ENCODE measurements at regions not wholly inside any gene's neighbourhood (a gene's known extent, or its start where the extent isn't known, plus 50 kb on each side); places are given as distances from the start of the nearest gene placed in this dataset.

DNA sequence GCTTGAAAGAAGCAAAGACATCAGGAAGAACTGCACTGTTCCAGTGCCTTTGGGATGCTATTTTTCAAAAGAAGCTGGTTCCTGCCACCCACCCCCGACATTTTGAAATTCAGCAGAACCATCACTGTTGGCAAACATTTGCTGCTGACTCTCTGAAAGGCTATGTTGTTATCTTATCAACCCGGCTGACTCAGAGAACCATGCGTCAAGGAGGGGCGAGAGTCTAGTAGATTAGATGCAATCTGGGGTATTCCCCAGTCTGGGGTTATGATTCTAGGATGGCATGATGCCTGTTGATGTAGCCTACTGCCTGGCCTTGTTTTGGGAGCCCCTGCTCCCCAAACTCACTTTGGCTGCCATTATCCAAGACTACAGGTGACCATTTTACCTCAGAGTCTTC, 267.8 kb upstream of the RUNX1 start:
- DNase-seq (ENCODE audit: low read depth, low spot score) = no peak
- no peak overlapping the region for H3K4me3 ChIP-seq (ENCODE audit: low read length)

DNA sequence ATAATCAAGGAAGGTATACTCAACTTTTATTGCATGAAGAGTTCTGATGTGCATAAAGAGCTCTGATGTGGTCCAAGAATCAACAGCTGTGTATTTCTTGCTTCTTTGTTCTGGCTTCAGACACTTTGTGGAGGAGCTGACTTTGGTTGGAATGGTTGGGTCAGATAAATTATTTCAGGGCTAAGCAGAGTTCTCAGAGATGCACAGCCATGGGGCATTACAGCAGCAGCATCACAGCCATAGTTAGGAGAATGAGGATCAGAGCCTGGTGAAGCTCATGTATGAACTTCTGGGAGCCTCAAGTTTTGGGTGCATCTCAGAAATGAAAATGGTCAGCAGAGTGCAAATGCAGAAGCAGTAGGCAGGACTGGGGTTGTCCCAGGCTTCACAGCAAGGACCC, 267.4 kb upstream of the RUNX1 start:
- DNase-seq (ENCODE audit: low read depth, low spot score) = no peak
- H3K4me3 ChIP-seq (ENCODE audit: low read length) = no peak overlapping the region

DNA sequence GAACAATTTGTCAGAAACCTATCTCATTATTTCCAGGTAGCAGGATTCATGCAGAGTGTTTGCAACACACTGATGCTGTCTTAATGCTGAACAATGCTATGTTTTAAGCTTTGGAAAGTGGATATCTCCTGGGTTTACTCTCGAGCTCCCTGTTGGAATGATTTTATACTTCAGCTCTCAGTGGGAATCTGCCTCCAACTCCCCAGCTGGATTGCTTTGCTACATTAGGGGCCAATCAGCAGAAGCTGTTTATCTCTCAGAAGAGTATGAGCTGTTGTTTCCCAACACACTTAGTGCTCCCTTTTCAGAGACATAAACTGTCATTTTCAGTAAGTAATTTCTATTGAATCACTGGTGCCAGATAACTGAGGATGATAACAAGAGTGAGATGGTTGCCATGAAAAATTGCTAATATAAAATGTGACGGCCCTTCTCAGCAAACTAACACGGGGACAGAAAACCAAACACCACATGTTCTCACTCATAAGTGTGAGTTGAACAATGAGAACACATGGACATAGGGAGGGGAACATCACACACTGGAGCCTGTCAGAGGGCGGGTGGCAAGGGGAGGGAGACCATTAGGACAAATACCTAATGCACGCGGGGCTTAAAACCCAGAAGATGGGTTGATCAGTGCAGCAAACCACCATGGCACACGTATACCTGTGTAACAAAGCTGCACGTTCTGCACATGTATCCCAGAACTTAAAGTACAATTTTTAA, 265.9 kb upstream of the RUNX1 start:
- H3K4me3 ChIP-seq (ENCODE audit: low read length) = no peak overlapping the region
- no peak for DNase-seq (ENCODE audit: low read depth, low spot score)

DNA sequence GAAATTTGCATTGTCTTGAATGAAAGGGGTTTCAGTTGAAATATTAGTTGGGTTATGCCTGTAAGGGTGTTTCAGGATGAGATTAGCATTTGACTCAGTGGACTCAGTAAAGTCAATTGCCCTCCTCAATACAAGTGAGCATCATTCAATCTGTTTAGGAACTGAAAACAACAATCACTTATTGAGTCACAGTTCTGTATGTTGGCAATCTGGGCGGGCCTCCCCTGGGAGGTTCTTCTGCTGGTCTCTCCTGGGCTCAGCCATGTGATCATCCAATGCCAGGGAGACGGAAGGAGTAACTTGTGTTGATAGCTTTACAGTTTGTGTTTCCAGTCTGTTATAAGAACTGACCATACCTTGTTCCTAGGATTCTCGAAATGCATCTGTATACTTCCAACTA, 262.9 kb upstream of the RUNX1 start:
- no peak for DNase-seq (ENCODE audit: low read depth, low spot score)
- no peak overlapping the region for H3K4me3 ChIP-seq (ENCODE audit: low read length)

DNA sequence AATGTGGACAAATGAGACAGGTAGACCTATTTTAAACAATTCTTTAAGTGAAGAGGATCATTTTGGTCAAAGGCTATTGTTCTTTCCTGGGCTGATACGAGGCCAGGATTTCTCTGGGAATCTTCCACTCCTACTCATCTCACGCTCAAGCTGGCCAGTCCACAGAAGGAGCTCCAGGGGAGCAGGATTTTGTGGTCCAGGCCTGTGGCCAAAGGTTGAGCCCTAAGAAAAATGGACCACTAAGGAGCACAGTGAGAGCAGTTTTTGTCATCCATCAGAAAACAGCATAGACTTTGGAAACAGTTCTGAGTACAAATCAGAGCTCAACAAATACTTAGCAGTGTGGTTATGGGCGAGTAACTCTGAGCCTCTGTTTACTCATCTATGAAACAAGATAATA, 260.2 kb upstream of the RUNX1 start:
- no peak for DNase-seq (ENCODE audit: low read depth, low spot score)

DNA sequence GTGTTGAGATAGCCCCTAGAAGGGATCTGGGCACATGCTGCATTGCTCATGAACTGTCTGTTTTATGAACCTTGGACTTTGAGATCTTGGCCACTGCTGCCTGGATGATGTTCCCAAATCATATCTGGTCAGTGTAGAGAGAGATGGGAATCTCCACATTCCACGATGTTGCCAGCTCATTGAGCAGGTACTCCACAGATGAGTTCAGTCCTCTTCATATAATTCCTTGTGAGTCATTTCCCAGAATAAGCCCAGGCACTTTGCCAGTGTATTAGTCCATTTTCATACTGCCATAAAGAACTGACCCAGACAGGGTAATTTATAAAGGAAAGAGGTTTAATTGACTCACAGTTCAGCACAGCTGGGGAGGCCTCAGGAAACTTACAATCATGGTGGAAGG, 254.0 kb upstream of the RUNX1 start:
- no peak for DNase-seq (ENCODE audit: low read depth, low spot score)

More for the DNA sequence above, 260.2 kb upstream of the RUNX1 start:
- H3K4me3 ChIP-seq (ENCODE audit: low read length) = no peak overlapping the region

DNA sequence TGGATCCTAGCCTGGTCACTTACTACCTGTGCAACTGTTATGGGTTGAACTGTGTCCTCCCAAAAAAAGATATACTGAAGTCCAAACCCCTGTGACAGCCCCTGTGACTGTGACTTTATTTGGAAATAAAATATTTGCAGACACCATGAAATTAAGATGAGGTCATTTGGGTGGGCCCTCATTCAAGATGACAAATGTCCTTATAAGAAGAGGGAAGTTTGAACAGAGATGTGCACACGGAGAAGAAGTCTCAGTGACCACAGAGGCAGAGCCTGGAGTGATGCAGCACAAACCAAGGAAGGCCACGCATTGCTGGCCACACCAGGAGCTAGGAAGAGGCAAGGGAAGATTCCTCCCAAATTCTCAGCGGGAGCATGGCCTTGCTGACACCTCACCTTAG, 249.7 kb upstream of the RUNX1 start:
- DNase-seq (ENCODE audit: low read depth, low spot score) = no peak
- no peak overlapping the region for H3K4me3 ChIP-seq (ENCODE audit: low read length)

More for the DNA sequence above, 254.0 kb upstream of the RUNX1 start:
- no peak overlapping the region for H3K4me3 ChIP-seq (ENCODE audit: low read length)

DNA sequence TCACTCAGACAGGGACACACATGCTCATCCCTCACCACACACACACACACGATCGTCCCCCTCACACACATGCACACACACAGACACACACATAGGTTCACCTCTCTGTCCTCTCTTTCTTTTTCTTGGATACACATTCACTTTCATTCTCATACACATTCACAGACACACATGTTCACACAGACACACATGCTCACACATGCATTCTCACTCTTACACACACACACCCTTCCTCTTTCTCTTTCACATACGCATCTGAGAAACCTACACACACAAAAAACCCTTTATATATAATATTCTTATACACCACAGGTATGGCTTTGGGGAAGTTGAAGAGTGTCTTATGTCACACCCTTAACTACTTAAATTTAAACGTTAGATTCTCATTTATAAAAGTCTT, 248.6 kb upstream of the RUNX1 start:
- no peak for DNase-seq (ENCODE audit: low read depth, low spot score)
- no peak overlapping the region for H3K4me3 ChIP-seq (ENCODE audit: low read length)

DNA sequence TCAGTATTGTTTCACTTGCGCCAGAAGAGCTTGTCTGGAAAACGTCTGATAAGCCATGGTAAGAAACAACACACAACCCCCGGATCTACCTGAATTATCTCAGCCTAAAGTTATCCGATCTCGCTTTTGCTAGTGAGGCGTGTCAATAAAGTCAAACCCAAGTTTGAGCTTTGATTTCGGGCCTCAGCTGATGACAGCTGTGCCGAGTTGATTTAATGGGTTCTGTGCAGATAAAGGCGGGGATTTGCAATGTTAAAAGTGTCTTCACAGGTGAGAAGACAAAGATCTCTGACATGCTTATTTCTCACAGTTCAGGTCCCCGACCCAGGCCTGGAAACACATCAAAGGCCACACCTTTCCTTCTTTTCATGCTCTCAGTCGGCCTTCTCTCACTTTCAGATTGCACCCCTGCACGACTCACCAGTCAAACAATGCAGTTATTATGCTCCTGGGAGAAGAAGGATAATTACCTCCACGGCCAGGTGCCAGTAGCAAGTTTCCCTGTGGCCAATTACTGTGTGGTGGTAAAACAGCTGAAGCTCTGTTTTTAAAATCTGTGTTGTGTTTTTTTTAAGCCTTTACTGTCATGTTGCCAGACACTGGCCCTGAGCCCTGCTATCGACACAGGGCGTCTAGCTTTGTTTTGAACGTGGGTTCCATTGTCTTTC, 245.3 kb upstream of the RUNX1 start:
- H3K4me3 ChIP-seq (ENCODE audit: low read length) = no peak overlapping the region
- no peak for DNase-seq (ENCODE audit: low read depth, low spot score)

DNA sequence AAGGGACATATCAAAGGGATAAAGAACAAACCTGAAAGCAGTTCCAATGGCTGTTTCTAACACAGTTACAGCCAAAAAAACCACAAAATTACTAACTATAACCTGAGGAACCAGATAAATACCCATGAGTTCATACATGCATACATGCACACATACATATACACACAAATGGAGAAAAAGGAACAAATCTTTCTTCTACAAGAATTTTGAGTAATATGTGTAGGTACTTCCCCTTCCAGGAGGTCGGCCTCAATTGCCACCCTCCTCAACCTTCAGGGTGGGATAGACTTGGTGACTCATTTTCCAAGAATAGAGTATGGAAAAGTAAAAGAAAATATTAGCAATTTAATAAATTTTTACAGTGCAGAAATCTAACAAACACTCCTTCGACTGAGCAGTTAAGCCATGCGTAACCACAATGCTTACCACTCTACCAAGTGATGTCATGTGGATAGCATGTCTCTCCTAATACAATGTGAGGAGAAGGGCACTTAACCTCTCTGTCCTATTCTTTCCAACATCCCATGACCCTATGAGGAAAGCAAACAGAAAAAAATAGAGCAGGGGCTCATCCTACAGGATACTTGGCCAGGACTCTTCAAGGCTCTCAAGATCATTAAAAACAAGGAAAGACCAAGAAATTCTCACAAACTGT, 243.0 kb upstream of the RUNX1 start:
- H3K4me3 ChIP-seq (ENCODE audit: low read length) = no peak overlapping the region
- DNase-seq (ENCODE audit: low read depth, low spot score) = no peak

DNA sequence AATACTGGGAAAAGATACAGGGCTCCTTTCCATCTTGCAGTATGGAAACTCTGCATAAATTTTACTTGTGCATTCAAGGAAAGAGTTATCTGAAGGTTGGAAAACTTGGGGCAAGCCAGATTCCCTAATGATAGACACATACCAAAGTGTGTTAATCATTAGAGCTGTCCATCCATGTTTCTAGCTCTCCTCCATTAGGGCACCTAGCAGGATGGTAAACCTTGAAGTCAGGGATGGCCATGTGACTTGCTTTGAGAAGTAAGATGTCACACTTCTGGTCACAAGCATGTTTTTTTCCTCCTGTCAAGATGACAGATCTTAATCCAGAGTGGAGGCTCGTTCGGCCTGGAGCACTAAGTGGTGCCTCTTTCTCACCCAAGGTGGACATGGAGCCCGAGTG, 241.9 kb upstream of the RUNX1 start:
- no peak for DNase-seq (ENCODE audit: low read depth, low spot score)
- H3K4me3 ChIP-seq (ENCODE audit: low read length) = no peak overlapping the region

DNA sequence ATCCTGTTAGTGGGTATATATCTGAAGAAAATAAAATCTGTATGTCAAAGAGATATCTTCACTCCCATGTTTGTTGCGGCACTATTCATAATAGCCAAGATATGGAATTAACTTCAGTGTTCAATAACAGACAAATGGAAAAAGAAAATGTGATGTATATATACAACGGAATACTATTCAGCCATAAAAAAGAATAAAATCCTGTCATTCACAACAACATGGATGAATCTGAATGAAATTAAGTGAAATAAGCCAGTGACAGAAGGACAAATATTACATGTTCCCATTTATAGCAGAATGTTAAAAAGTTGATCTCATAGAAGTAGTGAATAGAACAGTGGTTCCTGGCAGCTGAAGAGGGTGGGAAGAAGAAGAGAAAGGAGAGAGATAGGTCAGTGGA, 239.1 kb upstream of the RUNX1 start:
- DNase-seq (ENCODE audit: low read depth, low spot score) = no peak

DNA sequence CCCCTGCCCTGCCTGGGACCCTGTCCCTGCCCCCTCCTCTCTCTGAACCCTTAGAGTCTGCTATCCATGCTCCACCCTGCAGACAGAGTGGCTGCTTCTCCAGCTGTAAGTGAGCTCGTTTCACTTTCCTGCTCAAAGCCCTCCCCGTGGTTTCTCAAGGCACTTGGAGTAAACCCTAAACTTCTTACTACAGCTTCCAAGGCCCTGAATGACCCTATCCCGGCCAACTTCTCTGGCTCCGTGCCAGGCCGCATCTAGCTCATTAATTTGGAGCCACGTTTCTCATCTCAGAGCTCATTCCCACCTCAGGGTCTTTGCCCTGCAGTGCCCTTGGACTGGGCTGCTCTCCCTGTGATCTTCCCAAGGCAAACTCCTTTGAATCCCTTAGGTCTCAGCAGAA, 235.1 kb upstream of the RUNX1 start:
- H3K4me3 ChIP-seq (ENCODE audit: low read length) = no peak overlapping the region

More for the DNA sequence above, 239.1 kb upstream of the RUNX1 start:
- H3K4me3 ChIP-seq (ENCODE audit: low read length) = no peak overlapping the region

DNA sequence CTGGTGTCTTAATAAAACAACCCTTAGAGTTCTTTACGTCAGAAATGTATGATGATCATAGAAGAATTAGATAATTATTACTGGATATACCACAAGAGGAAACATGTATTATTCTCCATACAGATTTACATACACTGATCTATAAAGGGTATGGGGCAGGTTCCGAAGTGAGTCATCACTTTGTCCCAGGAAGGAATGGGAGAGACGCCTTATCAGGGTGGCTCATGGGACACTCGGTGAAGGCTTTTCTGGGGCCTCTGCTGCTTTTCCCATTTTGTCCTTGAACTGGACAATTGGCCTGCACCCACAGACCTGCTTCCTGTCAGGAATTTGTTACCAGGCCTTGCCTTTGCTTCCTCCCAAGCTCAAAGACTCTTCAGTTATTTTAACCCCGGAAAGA, 233.8 kb upstream of the RUNX1 start:
- H3K4me3 ChIP-seq (ENCODE audit: low read length) = no peak overlapping the region
- no peak for DNase-seq (ENCODE audit: low read depth, low spot score)

More for the DNA sequence above, 235.1 kb upstream of the RUNX1 start:
- DNase-seq (ENCODE audit: low read depth, low spot score) = no peak

DNA sequence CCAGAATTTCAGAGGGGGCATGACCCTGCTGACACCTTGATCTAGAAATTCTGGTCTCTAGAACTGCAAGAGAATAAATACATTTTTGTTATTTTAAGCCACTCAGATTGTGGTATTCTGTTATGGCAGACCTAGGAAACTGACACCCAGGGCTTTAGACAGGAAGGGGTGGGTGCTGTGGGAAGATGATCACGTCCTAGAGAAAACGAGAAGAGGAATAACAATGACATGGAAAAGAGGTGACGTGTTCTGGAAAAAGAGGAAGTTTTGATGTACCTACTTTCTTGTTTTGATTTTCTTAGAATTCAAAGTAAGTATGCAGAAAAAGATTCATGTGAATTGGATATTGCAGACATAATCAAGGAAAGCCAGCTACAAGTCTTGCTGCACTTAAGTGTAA, 232.9 kb upstream of the RUNX1 start:
- no peak for DNase-seq (ENCODE audit: low read depth, low spot score)
- no peak overlapping the region for H3K4me3 ChIP-seq (ENCODE audit: low read length)

DNA sequence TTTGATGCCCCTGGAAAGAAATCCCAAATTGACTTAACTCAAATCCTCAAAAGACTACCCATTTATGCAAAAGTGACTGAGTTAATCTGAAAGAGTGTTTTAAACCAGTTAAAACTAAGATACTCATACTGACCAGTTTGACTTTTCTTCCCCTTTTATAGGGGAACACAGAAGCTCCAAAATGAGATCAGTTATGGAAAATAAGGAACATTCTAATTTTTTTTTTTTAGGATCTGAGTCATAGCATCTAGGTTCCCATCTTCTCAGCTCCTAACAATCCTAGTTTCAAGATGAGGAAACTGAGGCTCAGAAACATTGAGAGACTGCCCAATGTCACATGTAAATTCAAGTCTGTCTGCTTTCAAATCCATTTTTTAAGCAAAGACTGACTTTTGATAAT, 231.1 kb upstream of the RUNX1 start:
- no peak for DNase-seq (ENCODE audit: low read depth, low spot score)
- H3K4me3 ChIP-seq (ENCODE audit: low read length) = no peak overlapping the region

DNA sequence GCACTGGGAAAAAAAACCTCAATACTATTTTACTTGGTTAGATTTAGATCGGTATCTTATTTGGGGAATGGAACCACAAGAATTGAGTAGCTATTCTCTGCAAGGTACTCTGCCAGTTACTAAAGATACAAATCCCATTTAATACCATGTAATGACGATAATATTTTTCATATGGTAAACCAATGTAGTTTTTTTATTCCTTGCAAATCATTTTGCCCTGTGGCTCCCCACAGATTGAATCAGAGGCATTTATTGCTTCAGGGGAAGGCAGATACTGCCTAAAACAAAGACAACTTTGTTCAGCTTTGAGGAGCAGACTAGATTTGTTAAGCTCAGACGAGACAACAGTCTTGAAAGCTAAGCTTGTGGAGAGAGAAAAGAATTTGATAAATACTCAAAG, 226.7 kb upstream of the RUNX1 start:
- H3K4me3 ChIP-seq (ENCODE audit: low read length) = no peak overlapping the region
- DNase-seq (ENCODE audit: low read depth, low spot score) = no peak

DNA sequence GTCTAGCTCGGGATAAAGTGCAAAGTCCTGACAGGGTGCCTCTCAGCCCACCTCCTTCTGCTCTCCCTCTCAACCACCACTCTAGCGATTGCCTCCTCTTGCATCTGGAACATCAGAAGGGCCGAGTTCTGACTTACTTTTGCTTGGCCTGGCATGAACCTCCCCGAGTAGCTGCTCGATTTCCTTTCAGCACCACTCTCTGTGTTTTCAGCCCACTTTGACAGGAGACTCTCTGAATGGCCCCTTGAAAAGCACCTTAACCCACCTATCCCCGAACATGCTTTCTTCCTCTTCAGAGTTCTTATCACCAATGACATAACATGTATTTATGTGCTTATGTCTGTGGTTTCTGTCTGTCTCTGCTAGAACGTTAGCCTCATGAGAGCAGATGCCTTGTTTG, 225.8 kb upstream of the RUNX1 start:
- H3K4me3 ChIP-seq (ENCODE audit: low read length) = no peak overlapping the region
- no peak for DNase-seq (ENCODE audit: low read depth, low spot score)

DNA sequence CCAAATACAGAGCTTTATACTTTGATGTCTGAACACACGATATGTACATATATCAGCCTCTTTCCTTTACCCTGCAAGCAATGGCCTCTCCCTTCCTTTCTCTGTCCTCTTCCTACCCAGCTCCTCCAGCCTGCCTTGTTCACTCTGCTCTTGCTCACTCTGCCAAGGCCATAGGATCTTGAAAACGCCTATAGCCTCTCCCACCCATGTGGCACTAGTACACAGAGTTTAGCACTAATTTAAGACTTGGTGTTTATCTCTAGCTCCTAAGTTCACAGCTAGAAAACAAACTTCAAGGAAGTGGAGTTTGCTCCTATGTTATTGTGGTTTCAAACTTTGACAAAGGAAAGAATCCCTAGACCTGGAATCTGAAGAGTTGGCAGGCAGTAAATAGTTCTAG, 225.0 kb upstream of the RUNX1 start:
- no peak overlapping the region for H3K4me3 ChIP-seq (ENCODE audit: low read length)
- no peak for DNase-seq (ENCODE audit: low read depth, low spot score)

DNA sequence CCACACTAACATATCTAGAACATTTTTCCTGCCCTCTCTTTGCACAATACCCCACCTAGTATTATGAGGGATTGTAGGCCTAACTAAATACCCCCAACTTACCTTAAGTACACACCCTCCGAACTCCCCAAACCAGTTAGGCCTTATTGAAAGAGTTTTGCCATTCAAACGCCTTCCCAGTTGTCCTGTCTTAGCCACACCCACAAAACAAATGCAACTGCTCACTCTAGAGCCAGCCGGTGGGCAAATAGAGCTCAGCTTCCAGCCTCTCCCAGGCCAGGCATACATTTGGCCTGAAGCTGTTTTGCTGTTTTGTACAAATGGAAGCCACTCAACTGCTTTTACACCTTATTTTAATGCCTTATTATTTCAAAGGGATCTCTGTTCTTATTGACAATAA, 224.2 kb upstream of the RUNX1 start:
- H3K4me3 ChIP-seq (ENCODE audit: low read length) = no peak overlapping the region
- DNase-seq (ENCODE audit: low read depth, low spot score) = no peak
